Inferior parietal cortex (tissue), 1 donor: ENCODE measurements at regions not wholly inside any gene's neighbourhood (a gene's known extent, or its start where the extent isn't known, plus 50 kb on each side); places are given as distances from the start of the nearest gene placed in this dataset.
A peak's percentile ranks its signal among the peaks of the same experiment; 100 is the strongest.

Source experiments
- DNase-seq: peaks from one replicate; pipeline ENCODE4 v3.0.0-alpha.2; 2016; ENCODE audit errors: extremely low spot score

GRCh38 chr1:68378296-68379084 lies 71.3 kb downstream of the RPE65 start:
- DNase-seq = no peak

- no peak for DNase-seq
Measured at GRCh38 chr1:68377098-68377497, 72.7 kb downstream of the RPE65 start.

GRCh38 chr1:68376441-68376840 lies 73.3 kb downstream of the RPE65 start:
- no peak for DNase-seq

GRCh38 chr1:68375919-68376318 lies 73.8 kb downstream of the RPE65 start:
- no peak for DNase-seq

GRCh38 chr1:68373173-68373572 lies 76.6 kb downstream of the RPE65 start:
- DNase-seq = no peak

- DNase-seq = no peak
Measured at GRCh38 chr1:68372487-68372886, 77.3 kb downstream of the RPE65 start.

GRCh38 chr1:68370101-68370915 lies 79.4 kb downstream of the RPE65 start:
- no peak for DNase-seq

GRCh38 chr1:68366572-68366971 lies 83.2 kb downstream of the RPE65 start:
- no peak for DNase-seq

- DNase-seq = no peak
Measured at GRCh38 chr1:68365709-68366382, 83.9 kb downstream of the RPE65 start.

- DNase-seq = no peak
Measured at GRCh38 chr1:68363339-68363738, 86.4 kb downstream of the RPE65 start.

- no peak for DNase-seq
Measured at GRCh38 chr1:68361346-68361910, 88.3 kb downstream of the RPE65 start.

- no peak for DNase-seq
Measured at GRCh38 chr1:68359045-68359444, 90.7 kb downstream of the RPE65 start.

GRCh38 chr1:68358439-68358838 lies 91.3 kb downstream of the RPE65 start:
- DNase-seq = peak; percentile 57

- no peak for DNase-seq
Measured at GRCh38 chr1:68355614-68356013, 94.1 kb downstream of the RPE65 start.

- no peak for DNase-seq
Measured at GRCh38 chr1:68352202-68352601, 97.6 kb downstream of the RPE65 start.

- DNase-seq = no peak
Measured at GRCh38 chr1:68347415-68347814, 102.3 kb downstream of the RPE65 start.

GRCh38 chr1:68346188-68346808 lies 103.5 kb downstream of the RPE65 start:
- DNase-seq = peak; percentile 67

GRCh38 chr1:68344208-68344607 lies 105.5 kb downstream of the RPE65 start:
- DNase-seq = no peak

GRCh38 chr1:68340951-68341350 lies 108.6 kb upstream of the WLS start:
- no peak for DNase-seq

- no peak for DNase-seq
Measured at GRCh38 chr1:68339505-68339904, 107.2 kb upstream of the WLS start.

GRCh38 chr1:68338081-68338480 lies 105.8 kb upstream of the WLS start:
- DNase-seq = no peak

GRCh38 chr1:68332041-68332440 lies 99.7 kb upstream of the WLS start:
- no peak for DNase-seq
